ENCODE measurements at regions not wholly inside any gene's neighbourhood (a gene's known extent, or its start where the extent isn't known, plus 50 kb on each side); places are given as distances from the start of the nearest gene placed in this dataset.

DNA sequence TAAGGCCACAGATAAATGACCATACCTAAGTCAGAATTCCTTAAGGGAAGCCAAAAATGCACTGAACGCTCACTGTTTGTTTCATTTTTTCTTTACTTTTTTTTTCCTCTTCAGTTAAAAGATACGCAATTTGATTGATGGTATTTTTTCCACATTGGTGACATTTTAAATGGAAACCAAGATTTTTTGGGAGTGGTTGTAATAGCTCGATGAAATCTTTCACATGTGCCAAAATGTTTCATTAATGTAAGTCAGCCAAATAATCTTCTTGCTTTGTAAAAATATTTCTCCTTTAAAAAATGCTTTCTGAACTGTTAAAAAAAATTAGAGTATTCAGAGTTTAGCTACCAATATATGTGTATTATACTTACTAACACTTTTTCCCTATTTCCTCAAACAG is 339.8 kb downstream of the ZEB2 start:
- TF ChIP-seq, protein P1, sequence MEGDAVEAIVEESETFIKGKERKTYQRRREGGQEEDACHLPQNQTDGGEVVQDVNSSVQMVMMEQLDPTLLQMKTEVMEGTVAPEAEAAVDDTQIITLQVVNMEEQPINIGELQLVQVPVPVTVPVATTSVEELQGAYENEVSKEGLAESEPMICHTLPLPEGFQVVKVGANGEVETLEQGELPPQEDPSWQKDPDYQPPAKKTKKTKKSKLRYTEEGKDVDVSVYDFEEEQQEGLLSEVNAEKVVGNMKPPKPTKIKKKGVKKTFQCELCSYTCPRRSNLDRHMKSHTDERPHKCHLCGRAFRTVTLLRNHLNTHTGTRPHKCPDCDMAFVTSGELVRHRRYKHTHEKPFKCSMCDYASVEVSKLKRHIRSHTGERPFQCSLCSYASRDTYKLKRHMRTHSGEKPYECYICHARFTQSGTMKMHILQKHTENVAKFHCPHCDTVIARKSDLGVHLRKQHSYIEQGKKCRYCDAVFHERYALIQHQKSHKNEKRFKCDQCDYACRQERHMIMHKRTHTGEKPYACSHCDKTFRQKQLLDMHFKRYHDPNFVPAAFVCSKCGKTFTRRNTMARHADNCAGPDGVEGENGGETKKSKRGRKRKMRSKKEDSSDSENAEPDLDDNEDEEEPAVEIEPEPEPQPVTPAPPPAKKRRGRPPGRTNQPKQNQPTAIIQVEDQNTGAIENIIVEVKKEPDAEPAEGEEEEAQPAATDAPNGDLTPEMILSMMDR (IDR thresholded peaks at IDR 0.05; ENCODE audit: borderline replicate concordance) = no peak
- Histone ChIP-seq H3K4me3 (no peak overlapping the region), H3K4me1 (no peaks in the 10 kb centered on the region), H3K9me3 (replicated peaks) (no peaks in the 10 kb centered on the region), H3K36me3 (no peaks in the 10 kb centered on the region), H3K27me3 (ENCODE audit: low read depth) (no peaks in the 10 kb centered on the region), H3K27ac (replicated peaks) (no peak overlapping the region)
- no peak for DNase-seq
- intact Hi-C loops (cut with micrococcal nuclease) = no loop called here

DNA sequence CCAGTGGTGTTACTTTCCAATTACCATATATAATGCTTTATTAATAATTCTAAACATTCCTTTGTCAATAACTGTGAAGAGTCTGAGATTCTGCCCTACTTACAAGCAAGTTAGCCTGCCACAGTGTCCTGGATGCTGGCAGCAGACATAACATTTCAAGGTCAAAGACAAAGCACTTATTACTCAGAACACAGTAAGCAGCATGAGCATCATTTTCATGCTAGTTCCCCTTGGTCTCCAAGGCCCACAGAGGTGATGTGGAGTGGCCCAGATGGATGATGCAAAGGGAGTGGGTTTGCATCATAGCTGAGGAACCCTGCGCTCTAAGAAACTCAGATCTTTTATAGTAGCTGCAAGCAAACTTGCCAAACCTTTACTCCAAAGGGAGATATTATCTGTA is 349.7 kb downstream of the ZEB2 start:
- peaks cover 7% of the 10 kb centered on the region for H3K36me3 ChIP-seq
- H3K27ac ChIP-seq (replicated peaks) = no peak overlapping the region
- TF ChIP-seq, protein P1 (IDR thresholded peaks at IDR 0.05; ENCODE audit: borderline replicate concordance) = no peak
- intact Hi-C loops (cut with micrococcal nuclease) = no loop called here
- H3K4me1 ChIP-seq = no peaks in the 10 kb centered on the region
- DNase-seq = no peak
- H3K27me3 ChIP-seq (ENCODE audit: low read depth) = no peaks in the 10 kb centered on the region
- H3K4me3 ChIP-seq = no peak overlapping the region
- H3K9me3 ChIP-seq (replicated peaks) = no peaks in the 10 kb centered on the region

DNA sequence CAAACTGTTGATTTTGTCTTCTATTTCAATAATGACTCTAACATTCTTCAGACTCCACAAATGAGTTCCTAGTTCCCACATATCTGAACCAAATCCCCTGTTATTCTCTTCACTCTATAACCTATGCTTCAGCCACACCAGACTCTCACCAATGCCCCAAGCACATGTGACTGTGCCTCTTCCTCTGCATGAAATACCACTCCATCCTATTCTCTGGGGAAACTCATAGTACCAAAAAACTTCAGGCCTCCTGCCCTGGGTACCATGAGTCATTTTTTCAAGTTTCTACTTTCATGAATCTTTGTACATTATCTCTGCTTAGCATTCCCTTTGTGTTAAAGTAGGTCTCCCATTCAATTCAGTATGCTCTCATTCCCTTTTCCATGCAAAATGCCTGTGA is 353.2 kb downstream of the ZEB2 start:
- intact Hi-C loops (cut with micrococcal nuclease) = no loop called here

DNA sequence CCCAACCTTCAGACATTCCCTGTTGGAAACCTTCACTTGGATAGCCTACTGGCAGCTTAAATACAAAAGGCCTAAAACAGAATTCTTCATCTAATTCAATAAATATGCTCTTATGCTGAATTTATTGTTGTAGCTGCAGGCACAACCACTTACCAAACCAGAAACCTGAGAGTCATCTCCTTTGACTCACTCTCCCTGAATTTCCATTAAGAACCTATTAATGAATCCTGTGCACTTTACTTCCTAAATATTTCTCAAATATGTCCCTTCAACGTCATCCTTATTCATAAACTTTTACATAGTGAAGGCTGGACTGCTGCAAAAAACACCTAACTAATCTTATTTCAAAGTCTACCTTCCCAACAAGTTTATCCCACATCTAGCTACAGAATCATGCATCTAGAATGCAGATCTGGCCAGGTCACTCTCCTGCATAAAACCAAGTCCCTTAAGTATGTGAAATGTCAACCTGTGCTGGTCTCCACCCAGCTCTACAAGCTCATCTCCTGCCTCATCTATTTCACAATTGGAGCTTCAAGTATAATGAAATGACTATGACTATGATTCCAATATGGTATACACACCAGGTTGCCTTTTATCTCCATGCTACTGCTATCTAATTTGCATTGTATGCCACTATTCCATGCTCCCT is 354.2 kb downstream of the ZEB2 start:
- Histone ChIP-seq H3K27me3 (ENCODE audit: low read depth) (no peaks in the 10 kb centered on the region), H3K4me3 (no peak overlapping the region), H3K4me1 (no peaks in the 10 kb centered on the region), H3K9me3 (replicated peaks) (no peaks in the 10 kb centered on the region), H3K27ac (replicated peaks) (no peak overlapping the region), H3K36me3 (no peaks in the 10 kb centered on the region)
- TF ChIP-seq, protein P1 (IDR thresholded peaks at IDR 0.05; ENCODE audit: borderline replicate concordance) = no peak
- intact Hi-C loops (cut with micrococcal nuclease) = no loop called here
- DNase-seq = no peak

More for the DNA sequence above, 353.2 kb downstream of the ZEB2 start:
- H3K27ac ChIP-seq (replicated peaks) = no peak overlapping the region
- DNase-seq = no peak
- no peaks in the 10 kb centered on the region for H3K27me3 ChIP-seq (ENCODE audit: low read depth)
- no peaks in the 10 kb centered on the region for H3K4me1 ChIP-seq
- no peak overlapping the region for H3K4me3 ChIP-seq
- no peaks in the 10 kb centered on the region for H3K9me3 ChIP-seq (replicated peaks)
- no peaks in the 10 kb centered on the region for H3K36me3 ChIP-seq
- TF ChIP-seq, protein P1 (IDR thresholded peaks at IDR 0.05; ENCODE audit: borderline replicate concordance) = no peak

DNA sequence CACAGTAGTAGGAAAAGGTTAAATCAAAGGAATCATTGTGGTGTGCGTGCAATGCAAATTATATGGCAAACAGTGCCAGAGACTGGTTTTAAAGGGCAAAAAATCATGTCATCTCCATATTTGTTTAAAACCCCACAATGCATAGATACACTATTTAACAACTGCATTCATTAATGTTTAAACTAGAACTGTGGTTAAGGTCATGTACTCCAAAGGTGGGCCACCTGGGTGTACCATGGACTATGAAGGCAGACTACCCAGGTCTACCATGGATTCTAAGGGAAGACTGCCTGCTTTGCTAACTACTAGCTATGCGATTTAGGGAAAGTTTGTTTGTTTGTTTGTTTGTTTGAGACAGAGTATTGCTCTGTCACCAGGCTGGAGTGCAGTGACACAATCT is 356.3 kb downstream of the ZEB2 start:
- Histone ChIP-seq H3K36me3 (no peaks in the 10 kb centered on the region), H3K4me1 (no peaks in the 10 kb centered on the region), H3K27ac (replicated peaks) (no peak overlapping the region), H3K9me3 (replicated peaks) (no peaks in the 10 kb centered on the region), H3K27me3 (ENCODE audit: low read depth) (no peaks in the 10 kb centered on the region), H3K4me3 (no peak overlapping the region)
- intact Hi-C loops (cut with micrococcal nuclease) = no loop called here
- TF ChIP-seq, protein P1 (IDR thresholded peaks at IDR 0.05; ENCODE audit: borderline replicate concordance) = no peak
- no peak for DNase-seq
